HT-29 (cell line): ENCODE measurements at regions not wholly inside any gene's neighbourhood (a gene's known extent, or its start where the extent isn't known, plus 50 kb on each side); places are given as distances from the start of the nearest gene placed in this dataset.

Experiments used
- DNase-seq: peaks from one replicate; pipeline ENCODE4 v3.0.0-alpha.2; 2015; ENCODE audit warnings: low spot score

DNA sequence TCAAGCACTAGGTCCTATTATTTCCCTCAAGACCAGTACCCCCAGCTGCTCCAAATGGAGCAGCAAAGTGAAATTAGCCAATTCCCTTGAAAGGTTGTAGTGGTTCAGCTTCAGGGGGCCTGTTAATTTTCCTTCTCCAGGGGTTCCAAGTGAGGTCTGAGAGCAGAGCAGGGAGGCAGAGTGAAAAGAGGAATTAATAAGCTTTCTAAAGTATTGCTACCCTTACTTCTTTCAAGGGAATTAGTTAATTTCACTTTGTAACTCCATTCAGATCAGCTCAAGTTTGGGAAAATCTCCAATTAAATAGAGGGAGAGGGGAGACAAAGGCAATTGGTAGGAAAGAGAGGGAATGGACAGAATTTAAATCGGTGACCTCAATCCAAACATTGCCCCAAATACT is 78.7 kb upstream of the SLC7A11 start:
- DNase-seq: no peak

DNA sequence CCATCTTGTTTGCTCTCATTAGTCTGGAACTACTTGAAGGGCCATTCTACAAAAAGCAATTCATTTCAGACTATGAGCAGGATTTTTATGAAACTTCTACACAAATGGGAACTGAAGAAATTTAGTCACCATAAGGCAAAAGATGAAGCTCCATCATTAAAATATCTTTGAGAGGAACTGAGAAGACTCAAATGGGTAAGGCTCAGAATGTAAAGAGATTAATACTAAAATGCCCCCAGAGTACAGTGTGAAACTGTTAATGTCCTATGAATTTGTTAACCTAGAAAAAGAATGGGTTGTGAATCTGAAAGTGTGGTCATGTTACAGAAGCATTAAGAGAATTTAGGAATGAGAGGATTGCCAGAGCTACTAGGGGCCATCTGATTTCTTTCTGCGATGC is 77.9 kb upstream of the SLC7A11 start:
- DNase-seq: no peak

DNA sequence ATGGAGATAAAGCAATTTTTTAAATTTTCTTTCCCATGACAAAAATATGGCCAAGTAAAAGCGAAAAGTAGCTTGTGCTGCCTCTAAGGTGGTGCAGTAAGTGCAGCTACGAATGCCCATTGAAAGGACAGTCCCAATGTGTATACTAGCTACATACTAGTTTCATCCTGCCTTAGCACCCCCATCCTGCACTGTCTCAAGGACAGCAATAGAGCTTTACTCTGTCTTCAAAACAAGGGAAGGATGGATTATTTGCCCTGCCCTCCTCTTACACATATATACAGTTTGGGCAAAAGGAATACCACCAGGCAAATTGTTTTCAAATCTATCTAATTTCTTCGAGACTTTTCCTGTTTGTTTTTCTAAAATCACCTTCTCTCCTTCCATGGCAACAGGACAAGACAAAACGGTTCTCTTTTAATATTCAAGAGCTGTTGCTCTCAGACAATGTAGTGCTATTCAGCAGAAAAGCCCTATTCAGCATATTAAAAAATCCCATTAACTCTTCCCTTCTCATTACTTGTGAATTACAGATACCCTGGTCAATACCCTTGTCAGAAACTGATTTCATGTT is 75.1 kb upstream of the SLC7A11 start:
- no peak for DNase-seq

DNA sequence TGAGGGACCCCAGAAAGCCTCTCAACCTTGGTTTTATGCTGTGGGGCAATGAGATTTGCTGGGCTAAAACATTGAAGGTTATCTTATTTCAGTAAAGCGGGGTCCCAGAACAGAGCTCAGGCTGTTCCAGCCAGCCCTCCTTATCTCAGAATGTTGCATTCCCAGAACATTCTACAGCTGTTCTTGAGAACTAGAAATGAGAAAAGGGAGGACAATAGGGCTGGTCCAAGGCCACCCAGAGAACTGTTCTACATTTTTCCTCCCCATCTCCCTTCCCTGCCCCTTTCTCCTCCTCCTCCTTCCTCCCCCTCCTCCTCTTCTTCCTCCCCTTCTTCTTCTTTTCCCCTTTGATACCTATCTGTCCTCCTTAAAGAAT is 70.4 kb upstream of the SLC7A11 start:
- DNase-seq: no peak

DNA sequence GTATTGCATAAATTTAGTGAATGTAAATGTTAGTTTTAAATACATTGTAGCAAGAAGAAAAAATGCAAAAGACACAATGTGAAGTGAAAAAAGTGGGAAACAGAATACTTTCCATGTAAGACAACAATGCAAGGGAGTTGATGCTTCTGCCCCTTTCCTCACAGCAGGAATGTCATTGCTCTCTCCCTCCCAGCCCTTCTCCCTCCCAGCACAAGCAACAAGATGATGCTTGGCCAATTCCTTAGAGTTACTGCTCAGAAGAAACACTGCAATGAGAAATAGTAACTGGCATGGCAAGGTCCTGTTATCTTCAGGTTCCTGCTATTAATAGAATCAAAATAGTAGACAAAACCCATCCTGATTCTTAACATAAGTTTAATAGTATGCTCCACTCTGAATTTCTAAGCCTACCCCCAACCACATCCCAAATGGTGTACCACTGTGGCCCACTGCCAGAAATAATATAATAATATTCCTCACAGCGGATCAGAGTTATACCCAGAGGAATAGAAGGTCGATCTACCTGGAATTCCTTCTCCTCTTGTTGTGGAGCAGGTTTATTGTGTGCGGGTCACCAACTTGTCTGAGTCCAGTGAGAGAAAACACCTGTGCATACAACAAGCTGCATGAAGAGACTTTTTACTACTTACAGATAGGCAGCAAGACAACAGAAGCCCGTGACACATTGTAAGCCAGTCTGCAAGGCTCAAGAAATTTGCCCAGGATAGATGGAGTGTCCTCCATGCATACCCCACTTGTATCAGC is 69.8 kb upstream of the SLC7A11 start:
- no peak for DNase-seq

DNA sequence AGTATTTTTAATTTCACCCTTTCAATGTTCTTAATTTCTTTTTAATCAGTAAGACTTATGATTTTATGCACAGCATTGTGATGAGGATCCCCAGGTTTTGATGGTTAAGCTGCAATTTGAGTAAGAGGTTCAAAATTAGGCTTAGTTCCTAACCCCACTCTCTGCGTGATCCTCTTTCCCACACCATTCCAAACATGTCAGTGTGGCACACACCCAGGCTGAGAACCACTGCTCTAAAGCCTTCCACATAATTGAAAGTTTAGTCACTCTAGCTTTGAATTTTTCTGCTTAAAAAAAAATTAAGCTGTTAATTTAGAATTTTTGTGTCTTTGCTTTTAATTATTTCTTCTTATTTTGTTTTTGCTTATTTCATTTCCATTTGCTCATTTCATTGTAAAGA is 68.8 kb upstream of the SLC7A11 start:
- DNase-seq: no peak

DNA sequence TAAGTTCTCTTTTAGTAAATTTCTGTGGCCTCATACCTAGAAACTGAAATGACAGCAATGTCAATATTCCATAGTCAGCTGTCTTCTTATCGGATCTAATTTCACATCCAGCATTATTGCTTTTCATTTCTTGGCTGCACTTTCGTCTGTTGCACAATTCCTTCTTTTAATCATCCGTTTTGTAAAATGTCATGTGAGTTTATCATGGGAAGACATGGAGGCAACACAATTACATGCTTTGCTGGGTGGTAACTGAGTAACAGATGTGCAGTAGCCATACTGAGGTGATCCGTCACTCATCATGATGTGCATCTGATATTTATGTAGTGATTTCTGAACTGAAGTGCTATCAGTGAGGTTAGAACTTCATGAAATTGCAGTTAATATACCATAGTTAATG is 68.3 kb upstream of the SLC7A11 start:
- DNase-seq: no peak

DNA sequence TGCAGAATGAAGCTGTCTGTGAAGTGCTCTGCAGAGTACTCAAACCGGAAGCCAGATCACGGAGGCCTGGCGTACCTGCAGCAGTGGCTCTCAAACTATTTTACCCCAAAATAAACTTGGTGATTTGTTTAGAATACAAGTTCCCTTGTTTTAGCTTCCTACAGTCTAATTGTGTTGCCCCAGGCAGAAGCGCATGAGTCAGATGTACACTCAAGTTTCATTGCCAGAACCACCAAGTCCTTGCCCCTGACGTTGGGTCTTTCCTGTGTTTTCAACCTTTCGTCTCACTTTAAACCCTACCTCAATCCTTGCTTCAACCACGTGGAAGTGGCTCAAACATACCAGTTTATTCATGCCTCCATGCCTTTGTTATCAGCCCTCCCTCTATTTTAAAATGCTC is 66.2 kb upstream of the SLC7A11 start:
- no peak for DNase-seq

DNA sequence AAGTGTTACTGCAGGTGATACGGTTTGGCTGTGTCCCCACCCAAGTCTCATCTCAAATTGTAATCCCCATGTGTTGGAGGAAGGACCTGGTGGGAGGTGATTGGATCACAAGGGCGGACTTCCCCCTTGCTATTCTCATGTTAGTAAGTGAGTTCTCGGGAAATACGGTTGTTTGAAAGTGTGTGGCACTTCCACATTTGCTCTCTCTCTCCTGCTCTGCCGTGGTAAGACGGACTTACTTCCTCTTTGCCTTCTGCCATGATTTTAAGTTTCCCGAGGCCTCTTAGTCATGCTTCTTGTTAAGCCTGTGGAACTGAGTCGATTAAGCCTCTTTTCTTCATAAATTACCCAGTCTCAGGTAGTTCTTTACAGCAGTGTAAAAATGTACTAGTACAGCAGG is 65.2 kb upstream of the SLC7A11 start:
- DNase-seq: no peak

GRCh38 chr4:138305050-138305449 is 62.9 kb upstream of the SLC7A11 start:
- DNase-seq: no peak

- DNase-seq: no peak
These were observed 59.4 kb upstream of the SLC7A11 start for GRCh38 chr4:138301536-138301935.

DNA sequence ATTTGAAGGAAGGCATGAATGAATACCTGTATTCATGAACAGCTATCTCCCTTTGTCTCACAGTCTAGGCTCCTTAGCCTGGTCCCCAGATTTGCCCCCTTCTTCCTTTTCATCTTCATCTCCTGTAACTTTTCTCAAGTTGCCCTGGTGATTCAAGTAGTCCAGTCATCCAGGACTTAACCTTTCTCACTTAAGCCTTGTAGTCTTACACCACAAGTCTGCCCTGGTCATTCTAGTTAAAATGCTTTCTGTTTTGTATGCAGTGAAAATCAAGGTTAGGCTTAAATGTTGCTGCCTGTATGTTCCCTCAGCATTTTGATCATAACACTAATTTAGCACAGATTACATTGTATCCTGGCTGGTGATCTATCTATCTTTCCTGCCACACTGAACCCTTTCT is 58.5 kb upstream of the SLC7A11 start:
- no peak for DNase-seq

DNA sequence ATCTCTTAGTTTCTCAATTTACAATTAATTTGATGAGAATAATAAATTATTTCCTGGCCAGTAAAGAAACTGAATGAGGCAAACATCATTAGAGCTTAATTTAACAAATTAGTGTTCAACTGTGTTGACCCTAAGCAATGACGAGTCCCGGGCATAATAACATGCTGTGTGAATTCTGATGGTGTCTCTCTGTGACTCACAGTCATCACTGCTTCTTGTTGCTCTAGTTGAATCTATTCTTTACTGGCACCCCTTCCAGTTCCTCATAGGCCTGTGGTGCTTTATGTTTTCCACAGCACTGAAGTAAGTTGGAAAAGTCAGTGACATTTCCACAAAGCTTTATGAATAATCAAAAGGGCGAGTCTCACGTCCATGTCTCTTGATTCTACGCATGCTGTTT is 57.7 kb upstream of the SLC7A11 start:
- no peak for DNase-seq

GRCh38 chr4:138298866-138299265 is 56.7 kb upstream of the SLC7A11 start:
- DNase-seq: no peak

DNA sequence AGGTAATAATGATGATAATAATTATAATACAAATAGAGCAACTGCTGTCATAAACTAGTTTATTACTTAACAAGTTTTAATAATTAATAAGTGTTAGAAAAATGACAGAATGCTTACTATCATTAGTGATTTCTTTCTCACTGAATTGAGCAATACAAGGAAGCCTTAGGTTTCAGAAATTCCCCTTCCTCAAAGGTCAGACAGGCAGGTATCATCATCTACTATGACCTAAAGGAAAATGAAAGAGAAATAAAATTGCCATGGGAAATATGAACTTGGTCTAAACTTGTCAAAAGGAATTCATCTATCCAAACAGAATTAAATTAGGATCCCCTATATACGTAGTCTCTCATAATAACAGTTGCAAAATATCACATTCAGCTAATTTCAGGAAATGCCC is 56.3 kb upstream of the SLC7A11 start:
- DNase-seq: no peak

DNA sequence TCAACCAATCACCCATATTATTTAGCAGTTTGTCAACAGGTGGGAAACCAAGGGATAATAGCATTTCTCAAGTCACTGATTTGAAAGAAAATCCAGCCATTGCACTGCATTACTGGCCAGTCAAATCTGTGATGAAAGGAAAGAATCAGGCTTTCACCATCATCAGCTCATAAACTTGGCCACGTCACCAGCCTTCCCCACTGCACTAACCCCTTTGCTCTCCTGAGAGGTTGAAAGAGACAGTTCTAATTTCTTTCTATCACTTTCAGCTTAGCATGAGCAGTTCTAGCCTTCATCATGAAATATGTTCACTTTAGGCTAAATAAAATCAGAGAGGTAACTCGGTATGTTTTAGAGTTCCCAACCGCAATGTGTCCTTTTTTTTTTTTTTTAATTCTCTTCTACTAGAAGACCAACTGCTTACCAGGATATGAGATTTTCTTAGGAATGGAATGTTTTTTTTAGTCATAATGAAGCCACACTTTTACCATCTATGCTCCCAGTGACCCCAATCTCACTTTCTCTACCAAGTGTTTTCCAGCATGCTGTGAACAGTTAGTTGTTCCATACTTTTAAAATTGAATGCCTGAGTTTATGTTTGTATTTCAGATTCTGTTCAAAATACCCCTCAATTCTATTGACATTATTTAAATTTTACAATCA is 55.7 kb upstream of the SLC7A11 start:
- DNase-seq: no peak

DNA sequence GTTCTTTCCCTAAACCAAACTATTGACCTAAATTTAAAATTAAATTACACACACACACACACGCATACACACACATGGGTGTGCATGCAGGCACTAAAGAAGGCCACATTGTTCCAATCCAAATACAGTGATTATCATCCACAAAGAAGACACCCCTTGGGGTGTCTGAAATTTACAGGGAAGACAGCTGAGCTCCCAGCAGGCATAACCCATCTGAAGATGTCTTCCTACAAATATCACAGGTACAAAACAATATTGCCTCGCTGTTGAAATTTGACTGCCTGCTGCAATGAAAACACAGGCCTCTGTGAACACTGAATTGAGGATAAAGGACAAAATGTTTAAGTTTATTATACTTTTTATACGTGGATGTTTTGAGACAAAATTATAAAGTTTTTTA is 50.2 kb upstream of the SLC7A11 start:
- no peak for DNase-seq
